Activated naive CD4-positive, alpha-beta T cell treated with anti-CD3 and anti-CD28 coated beads for 36 hours (primary cell): ENCODE measurements at regions not wholly inside any gene's neighbourhood (a gene's known extent, or its start where the extent isn't known, plus 50 kb on each side); places are given as distances from the start of the nearest gene placed in this dataset.

Experiments used
- CTCF ChIA-PET: fragments of 350-600 bp; sonication (Branson Sonifier 250); formaldehyde crosslinking; loops from one replicate; lab custom pipeline; 2021; ENCODE audit warnings: antibody characterized with exemption; lab: Charles Lee
- DNase-seq: peaks from one replicate; pipeline ENCODE4 v3.0.0-alpha.2; 2020
- H3K27ac Mint-ChIP-seq: one replicate; pipeline ENCODE4 v1.8.0; 2021; ENCODE audit warnings: mild to moderate bottlenecking, mixed read lengths
- H3K27me3 Mint-ChIP-seq: one replicate; pipeline ENCODE4 v1.8.0; 2021; ENCODE audit warnings: low read depth, mixed read lengths
- H3K36me3 Mint-ChIP-seq: one replicate; pipeline ENCODE4 v1.8.0; 2021; ENCODE audit warnings: low read depth, mixed read lengths
- H3K4me1 Mint-ChIP-seq: one replicate; pipeline ENCODE4 v1.8.0; 2021; ENCODE audit warnings: low read depth, mixed read lengths
- H3K4me3 Mint-ChIP-seq: one replicate; pipeline ENCODE4 v1.8.0; 2021; ENCODE audit warnings: mild to moderate bottlenecking, moderate library complexity, mixed read lengths
- H3K9me3 Mint-ChIP-seq: one replicate; pipeline ENCODE4 v1.8.0; 2021; ENCODE audit warnings: mixed read lengths
- intact Hi-C: fragments of 100-400 bp; cut with micrococcal nuclease; formaldehyde crosslinking; loops from one replicate; pipeline ENCODE4 v1.15.1; 2023

- no peak overlapping the region for H3K27ac Mint-ChIP-seq
Measured at GRCh38 chr3:188060264-188060835, 93.6 kb upstream of the LPP start.

GRCh38 chr3:188060840-188061544 lies 93.0 kb upstream of the LPP start:
- intact Hi-C loops: loop anchor here (1.0 to 5.0 kb wide), 8 partner anchors 85 to 891 kb away; partner anchors contain the start of gene LPP
- H3K27me3 Mint-ChIP-seq: no peaks in the 10 kb centered on the region
- DNase-seq: peak; percentile 74
- no peaks in the 10 kb centered on the region for H3K36me3 Mint-ChIP-seq
- CTCF ChIA-PET: interaction anchor here (0.8 to 2.8 kb wide), 8 partner anchors 11 to 321 kb away, joined by 3 to 20 read pairs (median 4); no protein-coding TSS in a partner anchor
- H3K9me3 Mint-ChIP-seq: no peaks in the 10 kb centered on the region
- no peak overlapping the region for H3K4me3 Mint-ChIP-seq
- H3K27ac Mint-ChIP-seq: peak overlapping the region; percentile 68
- H3K4me1 Mint-ChIP-seq: peaks cover 32% of the 10 kb centered on the region

More at GRCh38 chr3:188060264-188060835, 93.6 kb upstream of the LPP start:
- intact Hi-C loops: loop anchor here (2.0 to 5.0 kb wide), 2 partner anchors 142 to 892 kb away; no protein-coding TSS in a partner anchor
- CTCF ChIA-PET: interaction anchor here (0.8 to 2.8 kb wide), 3 partner anchors 10 to 321 kb away, joined by 5 to 20 read pairs (median 8); no protein-coding TSS in a partner anchor
- H3K9me3 Mint-ChIP-seq: no peaks in the 10 kb centered on the region
- H3K4me1 Mint-ChIP-seq: peaks cover 32% of the 10 kb centered on the region
- H3K36me3 Mint-ChIP-seq: no peaks in the 10 kb centered on the region
- DNase-seq: no peak
- H3K27me3 Mint-ChIP-seq: no peaks in the 10 kb centered on the region
- no peak overlapping the region for H3K4me3 Mint-ChIP-seq

- H3K27ac Mint-ChIP-seq: no peak overlapping the region
- CTCF ChIA-PET: interaction anchor here (0.6 to 2.8 kb wide), 4 partner anchors 195 to 323 kb away, joined by 3 to 20 read pairs (median 6); no protein-coding TSS in a partner anchor
- H3K4me3 Mint-ChIP-seq: no peak overlapping the region
- peaks cover 32% of the 10 kb centered on the region for H3K4me1 Mint-ChIP-seq
- DNase-seq: no peak
- no peaks in the 10 kb centered on the region for H3K36me3 Mint-ChIP-seq
- H3K27me3 Mint-ChIP-seq: no peaks in the 10 kb centered on the region
- intact Hi-C loops: loop anchor here (5.0 kb wide), 1 partner anchor 890 kb away; no protein-coding TSS in a partner anchor
- no peaks in the 10 kb centered on the region for H3K9me3 Mint-ChIP-seq
Measured at GRCh38 chr3:188062216-188062615, 91.7 kb upstream of the LPP start.

GRCh38 chr3:188064831-188065493 lies 89.0 kb upstream of the LPP start:
- no peaks in the 10 kb centered on the region for H3K9me3 Mint-ChIP-seq

GRCh38 chr3:188066141-188066540 lies 87.8 kb upstream of the LPP start:
- intact Hi-C loops: no loop called here
- no peaks in the 10 kb centered on the region for H3K9me3 Mint-ChIP-seq
- H3K36me3 Mint-ChIP-seq: no peaks in the 10 kb centered on the region
- no peak overlapping the region for H3K4me3 Mint-ChIP-seq
- H3K27me3 Mint-ChIP-seq: no peaks in the 10 kb centered on the region
- DNase-seq: no peak
- H3K27ac Mint-ChIP-seq: no peak overlapping the region
- peaks cover 26% of the 10 kb centered on the region for H3K4me1 Mint-ChIP-seq
- CTCF ChIA-PET: interaction anchor here (0.6 kb wide), 1 partner anchor 91 kb away, joined by 3 read pairs; no protein-coding TSS in a partner anchor

More at GRCh38 chr3:188064831-188065493, 89.0 kb upstream of the LPP start:
- Mint-ChIP-seq H3K27ac (no peak overlapping the region), H3K4me3 (no peak overlapping the region), H3K4me1 (peaks cover 32% of the 10 kb centered on the region), H3K27me3 (no peaks in the 10 kb centered on the region), H3K36me3 (no peaks in the 10 kb centered on the region)
- CTCF ChIA-PET: no interaction called here
- intact Hi-C loops: loop anchor here (5.0 kb wide), 1 partner anchor 887 kb away; no protein-coding TSS in a partner anchor
- no peak for DNase-seq

- H3K36me3 Mint-ChIP-seq: no peaks in the 10 kb centered on the region
- no peak overlapping the region for H3K27ac Mint-ChIP-seq
- H3K4me1 Mint-ChIP-seq: peaks cover 13% of the 10 kb centered on the region
- no peak for DNase-seq
- CTCF ChIA-PET: interaction anchor here (0.7 kb wide), 1 partner anchor 39 kb away, joined by 3 read pairs; no protein-coding TSS in a partner anchor
- intact Hi-C loops: no loop called here
- H3K9me3 Mint-ChIP-seq: no peaks in the 10 kb centered on the region
- no peak overlapping the region for H3K4me3 Mint-ChIP-seq
- no peaks in the 10 kb centered on the region for H3K27me3 Mint-ChIP-seq
Measured at GRCh38 chr3:188067932-188068331, 86.0 kb upstream of the LPP start.

GRCh38 chr3:188068342-188068741 lies 85.6 kb upstream of the LPP start:
- CTCF ChIA-PET: interaction anchor here (0.7 kb wide), 2 partner anchors 38 to 92 kb away, joined by 3 read pairs; no protein-coding TSS in a partner anchor
- Mint-ChIP-seq H3K4me1 (peaks cover 12% of the 10 kb centered on the region), H3K27ac (no peak overlapping the region)

GRCh38 chr3:188071636-188072035 lies 82.3 kb upstream of the LPP start:
- CTCF ChIA-PET: interaction anchor here (1.3 to 1.5 kb wide), 2 partner anchors 331 to 883 kb away, joined by 3 to 4 read pairs; no protein-coding TSS in a partner anchor
- no peak for DNase-seq
- Mint-ChIP-seq H3K9me3 (no peaks in the 10 kb centered on the region), H3K27ac (no peak overlapping the region), H3K36me3 (no peaks in the 10 kb centered on the region), H3K4me3 (no peak overlapping the region), H3K4me1 (no peaks in the 10 kb centered on the region), H3K27me3 (no peaks in the 10 kb centered on the region)
- intact Hi-C loops: no loop called here

More at GRCh38 chr3:188068342-188068741, 85.6 kb upstream of the LPP start:
- DNase-seq: no peak
- intact Hi-C loops: no loop called here
- Mint-ChIP-seq H3K4me3 (no peak overlapping the region), H3K27me3 (no peaks in the 10 kb centered on the region), H3K9me3 (no peaks in the 10 kb centered on the region), H3K36me3 (no peaks in the 10 kb centered on the region)

GRCh38 chr3:188076176-188076575 lies 77.8 kb upstream of the LPP start:
- CTCF ChIA-PET: interaction anchor here (1.0 kb wide), 1 partner anchor 9 kb away, joined by 3 read pairs; no protein-coding TSS in a partner anchor
- H3K27me3 Mint-ChIP-seq: no peaks in the 10 kb centered on the region
- intact Hi-C loops: no loop called here
- H3K27ac Mint-ChIP-seq: no peak overlapping the region
- no peaks in the 10 kb centered on the region for H3K36me3 Mint-ChIP-seq
- no peak for DNase-seq
- H3K9me3 Mint-ChIP-seq: no peaks in the 10 kb centered on the region
- H3K4me1 Mint-ChIP-seq: peaks cover 5% of the 10 kb centered on the region
- no peak overlapping the region for H3K4me3 Mint-ChIP-seq

GRCh38 chr3:188077160-188077799 lies 76.7 kb upstream of the LPP start:
- CTCF ChIA-PET: interaction anchor here (0.6 to 0.8 kb wide), 2 partner anchors 24 to 1377 kb away, joined by 3 read pairs; no protein-coding TSS in a partner anchor
- intact Hi-C loops: no loop called here

GRCh38 chr3:188080091-188080490 lies 73.9 kb upstream of the LPP start:
- Mint-ChIP-seq H3K9me3 (no peaks in the 10 kb centered on the region), H3K4me1 (peaks cover 5% of the 10 kb centered on the region), H3K4me3 (no peak overlapping the region), H3K27me3 (no peaks in the 10 kb centered on the region), H3K36me3 (no peaks in the 10 kb centered on the region), H3K27ac (no peak overlapping the region)
- intact Hi-C loops: no loop called here
- CTCF ChIA-PET: no interaction called here
- no peak for DNase-seq

More at GRCh38 chr3:188077160-188077799, 76.7 kb upstream of the LPP start:
- Mint-ChIP-seq H3K36me3 (no peaks in the 10 kb centered on the region), H3K4me1 (peaks cover 5% of the 10 kb centered on the region), H3K4me3 (no peak overlapping the region), H3K9me3 (no peaks in the 10 kb centered on the region), H3K27ac (no peak overlapping the region), H3K27me3 (no peaks in the 10 kb centered on the region)
- DNase-seq: no peak
